AG10803 (cell line): ENCODE measurements at regions not wholly inside any gene's neighbourhood (a gene's known extent, or its start where the extent isn't known, plus 50 kb on each side); places are given as distances from the start of the nearest gene placed in this dataset.

Experiments used
- DNase-seq: peaks from one replicate; pipeline ENCODE4 v3.0.0; 2010; ENCODE audit warnings: low read depth
- H3K4me3 ChIP-seq: 2 replicates; pipeline ENCODE4 v1.5.1; 2011; ENCODE audit warnings: mild to moderate bottlenecking, low read length, control low read depth
- CTCF ChIP-seq: conservative IDR thresholded peaks from 2 replicates; pipeline ENCODE4 v1.5.1; 2011; ENCODE audit warnings: mild to moderate bottlenecking, low read length, control low read depth, inconsistent platforms

DNA sequence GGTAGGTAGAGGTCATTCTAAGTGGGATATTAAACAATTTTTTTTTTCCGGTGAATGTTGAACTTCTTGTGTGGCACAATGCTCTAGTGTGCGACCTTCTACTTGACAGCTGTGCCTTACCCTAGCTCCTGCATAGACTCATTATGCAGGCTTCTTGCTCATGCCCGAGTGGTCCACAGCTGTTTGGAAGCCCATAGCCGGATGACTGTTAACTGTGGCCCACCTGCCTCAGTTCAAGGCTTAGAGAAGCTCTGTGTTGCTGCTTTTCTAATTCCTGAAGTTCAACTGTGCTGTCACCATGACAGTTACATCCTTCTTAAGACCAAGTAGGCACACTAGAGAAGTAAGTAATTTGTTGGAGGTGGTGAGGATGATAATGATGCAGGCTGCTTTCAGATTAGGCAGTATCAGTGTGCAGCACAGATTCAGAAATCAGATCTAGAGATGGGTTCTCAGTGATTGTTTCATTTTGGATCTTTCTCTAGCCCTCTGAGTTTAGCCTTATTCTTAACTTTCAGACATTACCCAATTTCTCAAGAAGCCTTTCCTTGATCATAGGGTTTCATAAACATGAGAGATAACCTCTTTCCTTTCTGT lies 278.4 kb downstream of the PHF14 start:
- TF ChIP-seq CTCF: no peak
- H3K4me3 ChIP-seq: no peak overlapping the region
- no peak for DNase-seq

GRCh38 chr7:11252705-11253272 lies 279.1 kb downstream of the PHF14 start:
- no peak for TF ChIP-seq CTCF
- H3K4me3 ChIP-seq: no peak overlapping the region
- no peak for DNase-seq

DNA sequence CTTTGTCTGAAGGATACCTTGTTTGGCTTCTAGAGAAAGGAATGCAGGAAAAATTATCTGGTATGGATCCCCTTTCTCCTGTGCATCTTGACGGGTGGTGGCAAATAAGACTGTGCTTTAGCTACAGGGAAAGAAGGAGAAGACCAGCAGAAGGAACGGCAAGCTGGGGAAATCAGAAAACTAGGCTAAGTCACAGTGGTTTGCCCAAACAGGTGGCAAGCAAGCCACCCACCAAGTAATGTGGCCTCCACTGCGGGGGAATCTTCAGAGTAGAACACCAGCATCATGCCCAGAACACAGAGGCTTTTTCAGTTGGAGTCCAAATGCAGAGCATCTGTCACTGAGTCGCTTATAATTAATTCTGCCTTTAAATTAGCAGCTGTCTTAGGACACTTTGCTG lies 282.8 kb downstream of the PHF14 start:
- no peak for TF ChIP-seq CTCF
- H3K4me3 ChIP-seq: no peak overlapping the region
- no peak for DNase-seq

DNA sequence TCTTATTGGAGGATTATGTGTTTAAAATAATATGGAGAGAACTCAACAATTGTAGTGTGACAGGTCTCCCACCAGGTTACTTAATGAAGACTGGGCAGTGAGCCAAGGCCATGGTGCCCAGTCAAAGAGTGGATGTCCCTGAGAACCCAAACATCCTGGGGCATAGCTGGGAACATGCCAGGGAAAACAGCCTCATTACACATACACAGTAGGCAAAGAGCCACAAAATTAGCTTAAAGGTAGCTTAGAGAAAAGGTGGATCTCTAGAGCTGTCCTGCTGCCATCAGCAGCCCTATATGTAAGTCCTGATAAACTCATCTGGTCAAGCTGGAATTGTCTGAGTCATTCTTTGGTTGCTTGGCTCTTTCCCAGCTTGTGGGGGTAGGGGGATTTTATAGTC lies 287.8 kb downstream of the PHF14 start:
- no peak for DNase-seq
- H3K4me3 ChIP-seq: no peak overlapping the region
- TF ChIP-seq CTCF: no peak

DNA sequence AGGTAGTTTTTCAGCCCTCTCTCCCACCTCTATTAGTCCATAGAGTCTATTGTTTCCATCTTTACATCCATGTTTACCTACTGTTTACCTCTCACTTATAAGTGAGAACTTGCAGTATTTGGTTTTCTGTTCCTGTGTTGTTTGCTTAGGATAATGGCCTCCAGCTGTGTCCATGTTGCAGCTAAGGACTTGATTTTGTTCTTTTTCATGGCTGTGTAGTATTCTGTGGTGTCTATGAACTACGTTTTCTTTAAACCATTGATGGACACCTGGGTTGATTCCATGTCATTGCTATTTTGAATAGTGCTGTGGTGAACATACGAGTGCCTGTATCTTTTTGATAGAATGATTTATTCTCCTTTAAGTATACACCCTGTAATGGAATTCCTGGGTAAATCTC lies 292.4 kb downstream of the PHF14 start:
- TF ChIP-seq CTCF: no peak
- no peak for DNase-seq
- no peak overlapping the region for H3K4me3 ChIP-seq

- H3K4me3 ChIP-seq: no peak overlapping the region
- TF ChIP-seq CTCF: no peak
- DNase-seq: no peak
Observed at GRCh38 chr7:11272352-11272751, 298.7 kb downstream of the PHF14 start.

- no peak for TF ChIP-seq CTCF
- DNase-seq: no peak
Observed at GRCh38 chr7:11274074-11274473, 300.4 kb downstream of the PHF14 start.

More at GRCh38 chr7:11274074-11274473, 300.4 kb downstream of the PHF14 start:
- H3K4me3 ChIP-seq: no peak overlapping the region
